OCI-LY7 (cell line): ENCODE measurements at regions not wholly inside any gene's neighbourhood (a gene's known extent, or its start where the extent isn't known, plus 50 kb on each side); places are given as distances from the start of the nearest gene placed in this dataset.

Experiments used
- CTCF ChIP-seq: fragments of 200-600 bp; sonication (generic); conservative IDR thresholded peaks from 2 replicates; pipeline ENCODE4 v1.5.1; 2014; ENCODE audit warnings: mild to moderate bottlenecking, antibody characterized with exemption, low read length, moderate library complexity, mixed read lengths
- EZH2phosphoT487 ChIP-seq: fragments of 200-600 bp; sonication (generic); IDR thresholded peaks from 2 replicates; pipeline ENCODE4 v1.6.1; 2018; ENCODE audit warnings: low read depth, borderline replicate concordance, mild to moderate bottlenecking, mixed run types, antibody characterized with exemption, low read length, moderate library complexity, mixed read lengths

- no peak for TF ChIP-seq CTCF
- TF ChIP-seq EZH2phosphoT487, result no peak
Measured at GRCh38 chrY:15704906-15705305, 1180.6 kb downstream of the NLGN4Y start.
